NCI-H1092 (cell line): ENCODE measurements at regions not wholly inside any gene's neighbourhood (a gene's known extent, or its start where the extent isn't known, plus 50 kb on each side); places are given as distances from the start of the nearest gene placed in this dataset.

Source experiments
- DNase-seq: peaks from one replicate; lab custom pipeline; 2025; lab: John Stamatoyannopoulos, UW

DNA sequence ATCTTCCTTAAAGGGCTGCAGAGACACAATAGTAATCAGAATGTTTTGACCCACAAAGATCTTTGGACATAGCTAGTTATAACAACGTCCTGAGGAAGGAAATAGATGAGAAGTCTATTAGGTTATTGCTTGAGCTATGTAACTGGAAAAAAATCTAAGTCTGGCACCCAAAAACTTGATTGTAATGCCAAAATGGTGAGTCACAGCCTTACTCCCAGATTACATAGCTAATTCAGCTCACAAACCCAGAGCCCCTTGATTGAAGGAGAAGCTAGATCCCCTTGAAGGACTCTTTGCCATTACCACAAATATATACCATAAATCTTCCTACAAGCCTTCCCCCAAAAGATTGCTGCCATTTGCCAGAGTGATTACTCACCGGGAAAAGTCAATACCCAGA is 341.8 kb upstream of the KIF2A start:
- DNase-seq, result no peak

DNA sequence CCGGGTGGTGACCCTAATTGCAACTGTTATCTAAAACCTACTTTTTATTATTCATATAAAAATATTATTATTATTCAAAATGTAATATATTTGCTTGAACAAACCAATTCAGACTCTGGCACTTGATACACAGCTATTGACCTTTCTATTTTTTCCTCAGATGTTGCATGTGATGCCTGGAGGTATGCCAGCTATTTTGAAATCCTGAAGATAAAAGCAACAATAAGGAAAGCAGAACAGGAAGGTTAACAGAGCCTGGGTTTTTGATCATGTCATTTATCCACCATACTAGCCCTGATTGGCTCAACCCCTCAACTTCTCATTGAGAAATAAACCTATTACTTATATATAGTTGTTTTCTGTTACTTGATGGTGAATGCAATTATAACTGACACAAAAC is 340.9 kb upstream of the KIF2A start:
- no peak for DNase-seq

DNA sequence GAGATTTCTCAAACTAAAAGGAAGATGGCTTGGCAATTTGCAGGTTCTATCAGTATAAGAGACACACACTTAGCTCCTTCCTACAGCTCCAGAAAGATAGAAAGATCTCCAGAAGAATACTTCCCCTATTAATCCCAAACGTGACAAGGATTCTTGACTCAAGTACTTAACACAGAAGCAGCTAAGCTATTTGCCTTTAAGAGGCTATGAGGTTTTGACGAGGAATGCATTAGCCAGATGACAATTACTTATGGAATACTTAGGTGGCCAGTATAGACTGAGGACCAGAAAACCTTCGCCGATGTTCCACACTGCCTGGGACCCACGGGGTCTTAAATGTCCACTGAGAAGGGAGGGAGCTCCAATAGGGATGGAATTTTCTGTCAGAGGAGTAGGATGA is 340.5 kb upstream of the KIF2A start:
- no peak for DNase-seq

DNA sequence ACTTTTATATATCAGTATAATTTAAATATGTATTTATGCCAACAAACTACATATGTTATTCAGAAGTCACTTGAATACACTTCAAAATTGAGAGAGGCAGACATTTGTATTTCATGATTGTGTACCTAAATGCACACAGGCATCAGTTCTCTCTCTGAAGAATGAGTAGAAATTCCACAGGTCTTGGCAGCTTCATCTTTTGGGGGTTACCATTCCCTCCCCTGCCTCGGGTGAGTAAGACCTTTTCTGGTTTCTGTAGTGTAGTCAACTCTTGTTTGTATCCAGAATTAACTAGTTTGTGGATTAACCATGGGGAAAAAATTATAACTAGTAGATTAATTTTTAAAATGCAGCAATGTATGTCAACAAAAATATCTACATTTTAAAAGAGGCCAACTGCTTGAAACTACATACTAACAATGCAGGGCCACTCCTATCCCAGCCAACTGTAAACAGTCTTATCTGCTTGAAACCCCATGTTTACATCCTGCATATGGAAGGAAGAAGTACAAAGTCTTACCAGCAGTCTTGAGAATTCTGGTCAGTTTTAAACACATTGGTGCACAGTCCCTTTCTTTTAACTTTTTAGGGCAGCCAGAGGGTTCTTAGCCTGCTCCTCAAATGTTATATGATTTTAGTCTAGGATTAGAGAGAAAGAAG is 339.6 kb upstream of the KIF2A start:
- DNase-seq, result no peak

DNA sequence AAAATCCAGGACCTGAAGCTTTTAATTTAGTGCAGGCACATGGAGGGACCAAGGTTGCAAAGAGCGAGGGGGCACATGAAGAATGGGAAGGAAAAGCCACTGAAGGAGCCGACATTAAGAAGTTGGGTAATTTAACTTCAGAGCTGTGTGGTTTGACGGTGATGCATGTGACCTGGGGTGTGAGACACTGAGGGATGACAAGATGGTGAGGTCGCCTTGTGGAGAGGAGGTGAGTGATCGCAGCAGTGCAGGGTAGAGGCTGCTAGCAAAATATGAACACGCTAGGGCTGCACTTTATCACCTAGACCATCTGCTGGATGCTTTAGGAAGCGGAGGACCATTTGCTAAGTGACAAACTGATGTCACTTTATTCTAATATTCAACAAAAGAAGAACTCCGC is 339.0 kb upstream of the KIF2A start:
- DNase-seq, result no peak

DNA sequence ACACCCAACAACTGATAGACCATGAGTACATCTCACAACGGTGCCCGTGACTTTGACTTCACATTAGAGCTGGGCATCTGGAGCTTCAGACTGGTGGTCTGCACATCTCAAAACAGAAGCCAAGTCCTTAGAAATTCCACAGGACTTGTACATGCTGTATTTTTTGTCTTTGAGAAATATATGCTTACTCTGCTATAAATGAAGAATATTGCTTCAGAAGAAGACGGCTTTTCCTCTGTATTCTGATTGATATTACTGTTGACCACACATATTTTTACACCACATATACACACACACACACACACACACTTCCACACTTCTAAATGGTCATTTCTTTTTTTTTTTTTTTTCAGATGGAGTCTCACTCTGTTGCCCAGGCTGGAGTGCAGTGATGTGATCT is 338.3 kb upstream of the KIF2A start:
- DNase-seq, result no peak

DNA sequence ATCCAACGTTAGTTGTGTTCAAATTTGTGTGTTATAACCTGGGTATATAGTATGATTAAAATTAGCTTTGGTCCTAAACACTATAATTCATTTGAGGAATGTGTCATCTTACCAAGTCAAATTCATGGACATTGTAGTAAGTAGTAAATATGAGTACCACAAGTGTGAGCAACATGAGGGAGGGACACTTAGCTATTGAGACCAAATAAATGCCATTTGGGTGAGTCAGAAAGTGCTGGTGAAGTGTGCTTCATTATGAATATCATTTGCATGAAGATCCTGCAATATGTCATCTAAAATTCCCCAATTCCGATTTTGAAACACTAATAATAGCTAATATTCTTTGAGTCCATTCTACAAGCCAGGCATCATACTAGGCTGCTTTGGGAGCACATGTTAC is 336.7 kb upstream of the KIF2A start:
- DNase-seq, result no peak

DNA sequence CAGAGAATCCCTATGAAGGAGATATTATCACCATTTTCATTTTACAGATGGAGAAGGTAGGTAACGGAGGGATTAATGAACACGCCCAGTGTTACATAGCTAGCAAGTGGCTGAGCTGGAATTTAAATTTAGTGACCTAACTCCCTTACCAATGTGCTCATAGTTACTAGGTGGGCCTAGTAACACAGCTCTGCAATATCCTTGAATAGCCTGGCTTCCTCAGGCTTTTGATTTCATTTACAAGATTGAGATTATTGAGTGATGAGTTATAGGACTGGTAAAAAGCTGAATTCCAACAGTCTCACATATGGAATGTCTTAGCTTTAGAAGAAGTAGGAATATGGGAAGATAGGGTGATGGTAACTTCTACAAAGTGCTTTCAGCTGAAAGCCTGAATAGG is 336.3 kb upstream of the KIF2A start:
- no peak for DNase-seq

DNA sequence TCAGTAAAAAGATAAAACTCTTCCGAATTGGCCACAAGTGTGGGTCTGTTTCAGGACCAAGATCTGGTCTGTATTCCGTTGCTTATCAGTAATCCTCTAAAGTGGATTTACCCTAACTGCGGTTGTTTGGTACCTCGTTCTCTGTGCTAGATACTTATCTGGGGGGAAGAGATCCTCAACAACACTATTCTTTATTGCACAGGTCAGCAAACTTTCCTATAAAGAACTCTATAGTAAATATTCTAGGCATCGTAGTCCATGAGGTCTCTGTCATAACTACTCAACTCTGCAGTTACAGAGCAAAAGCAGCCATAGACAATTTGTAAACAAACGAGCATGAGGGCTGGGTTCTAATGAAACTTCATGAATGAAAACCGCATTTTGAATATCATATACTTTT is 335.8 kb upstream of the KIF2A start:
- no peak for DNase-seq

DNA sequence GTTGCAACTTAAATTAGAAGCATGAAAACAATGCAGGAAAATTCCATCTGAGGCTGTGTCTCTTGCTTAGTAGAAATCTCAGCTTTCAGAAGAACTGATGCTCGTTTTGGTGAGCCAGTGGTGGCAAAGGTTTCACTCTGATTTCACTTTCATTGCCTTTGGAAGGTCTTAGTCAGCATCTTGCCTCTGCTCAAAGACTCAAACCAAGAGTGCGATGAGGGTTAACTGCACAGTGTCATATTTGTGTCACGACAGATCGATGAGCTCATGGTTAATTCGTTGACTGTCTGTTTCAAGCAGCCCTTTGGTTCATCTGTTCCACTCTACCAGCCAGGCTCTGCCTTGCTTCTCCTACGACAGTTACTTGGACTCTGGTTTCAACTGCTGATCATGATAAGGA is 331.3 kb upstream of the KIF2A start:
- no peak for DNase-seq

DNA sequence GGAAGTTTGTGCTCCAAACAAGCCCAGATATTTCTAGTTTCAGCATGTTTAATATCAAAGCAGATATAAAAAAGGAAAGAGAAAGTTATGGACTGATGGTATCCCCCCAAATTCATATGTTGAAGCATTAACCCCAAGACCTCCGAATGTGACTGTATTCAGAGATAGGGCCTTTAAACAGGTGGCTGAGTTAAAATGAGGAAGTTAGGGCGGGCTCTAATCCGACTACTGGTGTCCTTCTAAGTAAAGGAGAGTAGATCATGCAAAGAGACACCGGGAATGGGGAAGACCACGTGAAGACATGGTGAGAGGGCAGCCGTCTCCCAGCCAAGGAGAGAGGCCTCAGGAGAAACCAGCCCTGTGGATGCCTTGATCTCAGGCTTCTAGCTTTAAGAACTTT is 324.1 kb upstream of the KIF2A start:
- no peak for DNase-seq

DNA sequence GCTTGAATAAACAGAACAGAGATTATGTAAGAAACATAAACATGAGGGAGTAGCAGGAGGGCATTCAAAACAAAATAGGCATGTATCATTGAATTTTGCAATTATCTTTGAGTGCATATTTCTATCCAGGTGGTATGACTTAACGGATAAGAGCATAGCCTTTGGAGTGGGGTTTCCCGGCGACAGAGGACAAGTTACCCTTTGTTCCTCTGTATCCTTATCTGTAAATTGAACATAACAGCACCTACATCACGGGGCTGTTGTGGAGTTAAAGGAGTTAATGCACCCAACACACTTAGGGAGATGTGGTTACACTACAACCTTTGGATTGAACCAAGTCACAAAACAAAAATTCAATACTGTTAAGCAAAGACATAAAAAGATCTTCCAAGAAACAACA is 314.6 kb upstream of the KIF2A start:
- no peak for DNase-seq

DNA sequence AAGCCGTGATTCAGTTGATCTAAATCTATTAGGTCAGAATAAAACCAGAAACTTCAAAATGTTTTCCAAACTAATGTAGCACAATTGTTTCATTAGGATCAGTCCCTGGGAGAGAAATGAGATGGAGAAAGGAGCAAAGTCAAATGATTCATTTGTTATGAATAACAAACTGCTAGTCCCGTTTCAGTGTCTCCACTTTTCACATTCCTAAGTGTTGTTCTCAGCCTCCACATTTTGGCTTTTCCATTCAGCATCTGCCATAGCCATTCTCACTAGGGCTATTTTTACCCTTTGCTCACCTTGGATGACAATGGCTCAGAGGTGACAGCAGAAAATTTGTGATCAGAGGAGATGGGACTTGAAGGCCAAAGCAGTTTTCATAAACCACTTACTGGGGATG is 314.1 kb upstream of the KIF2A start:
- no peak for DNase-seq

DNA sequence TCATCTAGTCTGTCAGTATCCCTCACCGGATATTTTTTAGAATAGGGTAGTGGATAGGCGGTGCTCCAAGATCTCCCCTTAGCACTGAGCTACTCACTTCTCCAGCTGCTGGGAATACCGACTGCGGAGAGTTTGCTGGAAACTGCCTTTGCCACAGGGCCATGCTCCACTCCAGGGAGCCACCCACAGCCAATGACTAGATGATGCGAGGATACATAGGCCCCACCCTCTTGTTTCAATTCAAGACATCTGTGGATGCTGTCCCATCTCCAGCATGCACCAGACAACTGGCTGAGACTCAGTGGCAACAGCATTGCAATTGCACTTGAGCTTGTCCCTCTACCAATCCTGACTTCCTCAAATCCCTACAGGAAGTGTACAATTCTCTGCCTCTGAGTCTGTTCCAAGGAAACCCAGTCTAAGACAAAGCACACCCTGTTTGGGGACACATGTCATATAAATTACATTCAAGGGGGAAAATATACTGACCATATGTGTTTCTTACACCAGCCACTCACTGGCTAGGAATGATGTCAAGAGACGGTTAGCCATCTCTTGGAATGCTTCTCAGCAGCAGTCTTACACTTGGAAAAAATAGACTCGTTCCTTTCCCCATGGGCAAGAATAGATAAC is 312.6 kb upstream of the KIF2A start:
- no peak for DNase-seq

DNA sequence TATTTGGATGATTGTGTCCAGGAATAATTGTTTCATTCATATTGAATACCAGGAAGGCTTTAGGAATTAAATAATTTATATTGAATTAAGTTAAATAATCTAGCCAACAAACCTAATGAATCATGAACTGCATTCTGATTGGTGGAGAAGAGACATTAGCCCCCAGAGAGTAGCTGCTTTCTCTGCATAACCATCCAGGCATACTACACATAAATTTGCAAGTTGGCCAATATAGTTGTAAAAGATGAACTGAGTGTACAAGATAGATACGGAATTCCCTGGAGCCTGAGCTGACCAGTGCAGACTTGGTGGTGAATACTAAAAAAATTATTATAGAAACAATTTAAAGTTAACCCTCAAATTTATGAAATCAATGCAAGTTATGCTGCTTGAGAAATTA is 311.8 kb upstream of the KIF2A start:
- no peak for DNase-seq

DNA sequence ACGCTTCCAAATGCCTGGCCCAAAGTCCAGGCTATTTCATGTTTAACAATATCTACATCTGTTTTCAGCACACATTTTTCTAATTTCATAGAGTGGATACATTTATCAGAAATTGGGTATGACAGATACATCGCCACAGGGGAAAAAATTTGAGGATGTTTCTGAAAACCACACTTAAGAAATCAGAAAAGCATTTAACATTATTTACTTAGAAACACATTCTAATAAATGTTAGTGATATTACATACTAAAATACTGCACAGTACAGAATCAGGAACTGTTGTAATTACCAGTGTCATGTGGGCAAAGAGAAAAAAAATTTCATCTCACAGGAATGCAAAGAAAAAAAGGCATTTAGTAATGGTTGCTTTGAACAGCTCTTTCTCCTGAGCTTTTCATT is 310.5 kb upstream of the KIF2A start:
- DNase-seq, result no peak

DNA sequence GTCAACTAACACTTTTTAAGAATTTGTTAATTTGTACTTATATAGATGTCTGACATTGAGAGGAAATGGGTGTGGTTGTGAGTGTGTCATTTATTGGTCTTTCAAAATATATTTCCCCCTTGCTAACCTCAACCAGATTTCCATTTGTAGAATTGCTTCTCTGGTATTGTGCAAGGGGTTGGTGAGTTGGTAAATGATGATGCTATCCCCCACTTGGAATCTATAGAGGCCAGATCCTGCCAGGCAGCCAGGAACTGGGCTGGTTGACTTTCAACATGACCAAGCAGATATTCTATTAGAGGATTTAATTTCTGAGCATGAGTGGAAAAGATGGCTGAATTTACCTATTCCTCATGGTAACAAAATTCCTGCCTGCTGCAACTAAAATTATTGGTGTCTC is 306.6 kb upstream of the KIF2A start:
- DNase-seq, result no peak

DNA sequence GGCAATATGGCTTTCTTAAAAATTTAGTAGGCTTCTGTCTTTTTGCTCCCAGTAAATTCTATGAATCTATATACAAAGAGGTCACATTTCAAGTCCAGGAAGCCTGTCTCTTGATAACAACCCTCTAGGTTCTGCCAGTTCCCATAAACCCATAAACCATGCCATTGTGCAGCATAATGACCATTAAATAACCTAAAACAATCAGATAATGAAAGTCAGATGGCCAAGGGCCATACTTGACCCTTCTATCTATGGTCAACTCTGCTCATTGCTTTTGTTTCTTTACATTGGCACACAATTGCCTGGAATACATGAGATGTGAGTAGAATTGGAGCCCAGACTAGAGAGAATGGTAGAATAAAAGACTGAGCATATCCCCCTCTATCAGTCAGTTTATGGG is 305.4 kb upstream of the KIF2A start:
- no peak for DNase-seq

DNA sequence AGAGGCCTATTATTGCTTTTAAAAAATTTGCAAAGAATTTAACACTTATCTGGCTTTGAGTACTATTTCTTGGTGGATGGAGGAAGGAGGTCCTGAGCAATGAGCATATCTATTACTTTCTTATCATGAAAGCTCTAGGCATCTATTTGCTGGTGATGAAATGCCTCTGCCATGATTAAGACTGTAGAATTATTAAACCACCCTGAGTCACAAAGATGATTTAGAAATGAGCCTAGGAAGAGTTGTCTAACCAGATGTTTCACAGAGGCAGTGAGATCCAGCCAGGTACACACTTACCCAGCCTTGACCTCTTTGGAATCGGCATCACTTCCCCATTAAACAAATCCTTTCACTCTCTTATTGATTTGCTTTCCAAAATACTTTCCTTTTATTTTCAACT is 304.4 kb upstream of the KIF2A start:
- no peak for DNase-seq

DNA sequence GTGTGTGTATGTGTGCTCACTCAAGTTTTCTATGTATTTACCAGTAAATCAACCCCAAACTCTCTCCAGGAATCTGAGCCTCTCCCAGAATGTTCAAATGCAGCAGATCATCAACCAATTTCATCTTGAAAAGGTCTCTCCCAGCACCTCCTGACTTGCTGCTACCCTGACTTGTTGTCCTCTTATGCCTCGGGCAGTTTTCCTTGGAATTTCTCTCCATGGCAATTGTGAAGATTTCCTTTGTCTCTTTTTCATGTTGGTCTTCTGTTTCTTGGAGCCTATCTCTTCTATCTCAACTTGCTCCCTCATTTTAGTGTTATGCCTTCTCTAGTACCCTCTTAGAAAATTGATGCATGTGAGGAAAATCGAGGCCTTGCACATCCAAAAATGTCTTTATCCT is 303.6 kb upstream of the KIF2A start:
- no peak for DNase-seq

DNA sequence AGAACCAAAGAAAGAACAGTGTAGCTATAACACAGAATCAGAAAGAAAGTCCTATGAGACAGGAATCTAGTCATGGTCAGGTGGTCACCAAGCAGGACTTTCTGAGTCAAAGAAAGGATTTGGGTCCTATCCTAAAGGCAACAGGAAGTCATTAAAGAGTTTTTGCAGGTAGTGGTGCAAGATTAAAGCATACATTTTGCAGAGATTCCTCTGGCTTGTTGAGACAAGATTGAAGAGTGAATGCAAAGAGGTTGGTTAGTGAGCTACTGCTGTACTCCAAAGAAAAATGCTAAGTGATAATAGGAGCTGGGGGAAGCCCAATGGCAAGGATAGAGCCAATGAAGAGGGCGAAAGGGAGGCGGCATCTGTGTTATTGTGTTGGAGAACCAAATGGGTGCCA is 300.5 kb upstream of the KIF2A start:
- DNase-seq, result no peak

DNA sequence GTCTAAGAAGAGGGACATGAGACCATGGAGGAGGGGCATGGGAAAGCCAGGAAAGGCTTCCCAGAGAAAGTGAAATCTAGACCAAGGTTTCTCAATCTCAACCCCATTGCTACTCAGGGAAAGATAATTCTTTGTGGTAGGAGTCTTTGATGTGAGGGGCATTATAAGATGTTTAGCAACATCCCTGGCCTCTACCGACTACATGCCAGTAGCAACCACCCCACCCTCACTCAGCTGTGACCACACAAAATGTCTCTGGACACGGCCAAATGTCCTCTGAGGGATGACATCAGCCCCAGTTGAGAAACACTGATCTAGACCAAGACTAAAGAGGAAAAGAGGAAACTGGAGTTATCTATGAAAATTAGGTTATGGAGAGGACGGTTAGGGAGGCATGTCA is 298.5 kb upstream of the KIF2A start:
- DNase-seq, result no peak

DNA sequence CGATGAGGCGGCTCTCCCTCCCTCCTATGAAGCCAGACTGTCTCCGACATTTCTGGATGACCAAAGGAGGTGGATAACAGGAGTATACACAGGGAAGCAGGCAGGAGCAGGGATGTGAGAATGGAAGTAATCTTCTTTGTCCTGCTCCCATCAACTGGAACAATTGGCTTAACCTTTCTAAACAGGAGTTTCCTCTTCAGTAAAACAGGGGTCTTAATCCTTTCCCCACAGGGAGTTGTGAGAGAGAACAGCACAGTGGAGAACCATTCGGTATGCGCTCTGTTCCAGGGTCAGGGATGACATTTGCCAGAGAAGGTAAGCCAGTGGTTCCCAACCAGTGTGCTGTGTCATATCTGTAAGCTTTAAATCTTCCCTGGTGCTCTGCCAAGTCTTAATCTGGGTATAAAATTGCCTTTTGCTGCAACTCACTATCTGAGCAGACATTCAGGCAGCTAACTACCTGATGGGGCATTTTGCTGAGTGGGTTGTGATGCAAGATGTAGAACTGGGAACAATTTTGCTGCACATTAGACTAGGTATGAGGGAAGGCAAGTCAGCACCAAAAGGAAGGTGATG is 294.8 kb upstream of the KIF2A start:
- no peak for DNase-seq

DNA sequence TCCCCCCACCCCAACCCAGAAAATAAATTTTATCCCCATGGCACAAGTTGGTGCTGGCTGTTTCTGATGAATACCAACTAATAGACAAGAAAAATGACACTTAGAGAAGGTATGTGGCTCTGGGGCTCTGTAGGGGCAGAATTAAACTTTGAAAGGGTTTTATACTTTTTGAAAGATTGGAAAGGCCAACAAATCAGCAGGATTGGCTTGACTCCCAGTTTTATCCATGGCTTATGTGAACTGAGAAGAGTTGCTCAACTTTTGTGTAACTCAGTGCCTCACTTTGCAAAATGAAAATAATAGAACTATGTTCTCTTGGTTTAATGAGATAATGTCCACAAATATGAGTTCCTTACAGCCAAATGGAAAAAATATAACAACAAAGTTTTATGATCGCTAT is 288.9 kb upstream of the KIF2A start:
- no peak for DNase-seq
